GM18868 (cell line): ENCODE measurements at regions not wholly inside any gene's neighbourhood (a gene's known extent, or its start where the extent isn't known, plus 50 kb on each side); places are given as distances from the start of the nearest gene placed in this dataset.
"Not testable (repeated sequence)": the region's sequence is repeated elsewhere in the genome, so short reads cannot be mapped to it uniquely, and the experiment has no call there.

Experiments
- ATAC-seq: cut with Tn5 transposase; IDR thresholded peaks from one replicate; pipeline ENCODE4 v1.9.1; 2021; ENCODE audit warnings: mild to moderate bottlenecking, moderate library complexity; ENCODE audit not compliant: unreplicated experiment

DNA sequence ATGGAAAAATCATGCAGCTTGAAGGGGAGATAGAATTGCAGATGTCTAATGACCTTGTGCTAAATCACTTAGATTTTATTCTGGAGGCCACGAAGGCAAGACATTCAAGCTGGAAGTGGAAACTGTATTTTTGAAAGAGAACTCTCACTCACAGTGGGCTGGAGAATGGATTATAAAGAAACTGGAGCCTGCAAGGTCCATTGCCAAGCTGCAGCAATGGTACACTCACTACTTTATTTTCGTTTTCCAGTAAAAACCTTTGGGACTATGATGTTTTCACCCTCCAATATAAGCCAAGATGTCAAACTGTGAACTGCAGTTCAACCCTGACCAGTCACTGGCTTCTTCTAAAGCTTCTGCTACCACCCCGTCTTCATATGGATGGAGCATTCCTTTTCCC lies 62.0 kb downstream of the SKIDA1 start:
- no peak for ATAC-seq

DNA sequence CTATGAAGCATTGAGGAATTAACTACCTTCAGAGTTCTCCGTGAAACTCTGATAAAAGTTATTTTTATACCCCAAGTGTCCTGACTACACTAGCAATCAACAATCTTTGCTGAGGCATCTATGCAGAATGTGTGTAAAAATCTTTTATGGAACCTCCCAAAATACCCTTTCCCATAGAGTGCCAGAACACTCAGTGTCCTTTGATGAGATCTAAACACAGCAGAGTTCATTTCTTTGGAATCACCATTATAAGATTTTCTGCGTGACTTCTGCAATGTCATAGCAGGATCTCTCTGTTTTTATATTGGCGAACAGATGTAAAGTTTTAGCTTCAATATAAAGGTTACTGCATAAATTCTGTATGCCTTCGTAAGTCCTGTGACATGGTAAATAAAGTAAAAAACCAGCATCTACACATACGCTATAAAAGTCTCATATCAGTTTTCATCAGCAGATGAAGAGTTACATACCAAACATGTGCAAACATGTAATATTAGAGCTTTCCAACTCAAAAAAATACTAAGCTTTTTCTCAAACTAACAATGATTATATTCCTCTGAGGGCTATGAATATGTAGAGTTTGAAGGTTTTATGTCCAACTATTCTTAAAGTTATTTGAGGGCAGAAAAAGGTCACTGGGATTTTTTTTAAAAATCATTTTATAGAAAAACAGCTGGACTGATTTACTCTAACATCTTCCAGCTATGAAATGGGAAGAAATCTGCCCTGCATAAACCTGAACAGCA lies 67.2 kb downstream of the SKIDA1 start:
- no peak for ATAC-seq

DNA sequence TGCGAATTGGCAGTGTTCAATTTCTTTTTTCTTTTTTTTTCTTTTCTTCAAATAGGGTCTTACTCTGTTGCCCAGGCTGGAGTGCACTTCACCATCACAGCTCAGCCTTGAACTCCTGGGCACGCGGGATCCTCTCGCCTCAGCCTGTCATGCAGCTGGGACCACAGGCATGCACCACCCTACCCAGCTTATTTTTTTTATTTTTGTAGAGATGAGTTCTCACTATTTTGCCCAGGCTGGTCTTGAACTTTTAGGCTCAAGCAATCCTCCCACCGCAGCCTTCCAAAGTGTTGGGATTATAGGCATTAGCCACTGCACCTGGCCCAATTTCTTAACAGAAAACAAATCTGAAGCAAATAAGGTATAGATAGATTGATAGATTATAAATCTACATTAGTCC lies 69.3 kb downstream of the SKIDA1 start:
- no peak for ATAC-seq

DNA sequence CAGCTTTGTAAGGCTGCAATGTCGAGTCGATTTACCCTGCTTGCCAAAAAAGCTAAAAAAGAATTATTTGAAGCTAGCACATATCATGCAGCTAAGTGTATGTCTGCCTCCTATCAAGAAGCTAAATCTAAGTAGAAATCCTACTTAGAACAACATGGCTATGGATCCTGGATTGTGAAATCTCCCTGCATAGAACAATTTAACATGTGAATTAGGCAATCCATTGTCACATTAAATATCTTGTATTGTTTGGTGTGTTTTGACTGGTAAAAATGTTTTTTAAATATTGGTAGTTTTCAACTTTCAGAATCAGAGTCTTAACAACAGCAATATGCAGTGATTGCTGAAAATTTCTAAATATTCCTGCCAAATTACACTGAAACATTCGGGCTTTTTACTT lies 73.3 kb downstream of the SKIDA1 start:
- ATAC-seq: no peak

DNA sequence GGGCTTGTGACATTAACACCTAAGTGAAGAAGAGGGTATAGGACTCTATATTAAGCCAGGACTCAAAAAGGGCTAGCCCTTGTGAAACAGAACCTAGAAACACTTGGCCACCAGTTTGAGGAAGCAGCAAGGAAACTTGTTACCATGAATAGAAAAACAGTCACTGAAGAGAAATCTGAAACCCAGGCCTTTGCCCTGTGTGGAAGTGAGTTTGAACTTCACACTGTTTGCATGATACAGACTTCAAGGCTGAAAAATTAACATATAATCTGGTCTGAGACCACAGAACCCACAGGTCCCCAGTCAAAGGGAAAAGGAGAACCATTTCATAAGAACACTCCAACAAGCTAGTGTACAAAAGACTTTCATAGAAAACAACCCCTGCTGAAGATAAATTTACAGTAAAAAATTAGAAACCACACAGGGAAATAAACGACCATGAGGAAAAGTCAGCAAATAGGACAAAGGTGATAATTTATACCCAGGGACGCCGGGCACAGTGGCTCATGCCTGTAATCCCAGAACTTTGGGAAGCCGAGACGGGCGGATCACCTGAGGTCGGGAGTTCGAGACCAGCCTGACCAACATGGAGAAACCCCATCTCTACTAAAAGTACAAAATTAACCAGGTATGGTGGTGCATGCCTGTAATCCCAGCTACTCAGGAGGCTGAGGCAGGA lies 76.1 kb downstream of the SKIDA1 start:
- ATAC-seq: peak; percentile 83

DNA sequence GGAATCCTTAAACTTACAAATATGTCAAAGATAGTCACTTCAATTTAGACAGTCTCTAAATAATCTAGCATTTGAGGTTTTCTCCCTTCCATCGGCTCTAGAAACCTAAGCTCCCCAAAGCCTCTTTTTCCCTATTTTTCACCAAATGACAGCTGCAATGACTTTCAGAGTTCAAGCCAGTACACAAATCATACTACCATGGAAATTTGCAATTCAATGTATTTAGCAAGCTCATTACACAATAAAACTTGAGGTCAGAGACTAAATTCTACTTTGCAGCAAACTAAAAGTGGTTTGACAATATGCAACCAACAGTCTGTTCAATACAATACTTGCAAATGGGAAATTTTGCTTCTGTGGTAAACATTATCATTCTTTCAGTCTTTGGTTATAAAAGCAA lies 80.3 kb downstream of the SKIDA1 start:
- no peak for ATAC-seq

DNA sequence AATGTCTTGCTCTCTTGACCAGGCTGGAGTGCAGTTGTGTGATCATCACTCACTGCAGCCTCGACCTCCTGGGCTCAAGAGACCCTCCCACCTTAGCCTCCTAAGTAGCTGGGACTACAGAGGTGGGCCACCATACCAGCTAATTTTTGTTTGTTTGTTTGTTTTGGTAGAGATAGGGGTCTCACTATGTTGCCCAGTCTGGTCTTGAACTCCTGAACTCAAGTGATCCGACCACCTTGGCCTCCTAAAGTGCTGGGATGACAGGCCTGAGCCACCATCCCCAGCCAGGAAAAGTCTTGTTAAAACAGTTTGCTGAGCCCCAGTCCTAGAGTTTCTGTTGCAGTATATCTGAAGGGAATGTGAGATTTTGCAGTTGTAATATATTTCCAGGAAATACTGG lies 83.9 kb downstream of the SKIDA1 start:
- no peak for ATAC-seq

DNA sequence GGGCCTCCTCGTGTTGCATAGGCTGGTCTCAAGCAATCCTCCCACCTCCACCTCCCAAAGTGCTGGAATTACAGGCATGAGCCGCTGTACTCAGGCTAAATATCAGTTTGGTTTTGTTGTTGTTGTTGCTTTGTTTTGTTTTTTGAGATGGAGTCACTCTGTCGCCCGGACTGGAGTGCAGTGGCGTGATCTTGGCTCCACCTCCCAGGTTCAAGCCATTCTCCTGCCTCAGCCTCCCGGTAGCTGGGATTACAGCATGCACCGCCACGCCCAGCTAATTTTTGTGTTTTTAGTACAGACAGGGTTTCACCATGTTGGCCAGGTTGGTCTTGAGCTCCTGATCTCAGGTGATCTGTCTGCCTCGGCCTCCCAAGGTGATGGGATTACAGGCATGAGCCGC lies 86.6 kb downstream of the SKIDA1 start:
- ATAC-seq: not testable (repeated sequence)

DNA sequence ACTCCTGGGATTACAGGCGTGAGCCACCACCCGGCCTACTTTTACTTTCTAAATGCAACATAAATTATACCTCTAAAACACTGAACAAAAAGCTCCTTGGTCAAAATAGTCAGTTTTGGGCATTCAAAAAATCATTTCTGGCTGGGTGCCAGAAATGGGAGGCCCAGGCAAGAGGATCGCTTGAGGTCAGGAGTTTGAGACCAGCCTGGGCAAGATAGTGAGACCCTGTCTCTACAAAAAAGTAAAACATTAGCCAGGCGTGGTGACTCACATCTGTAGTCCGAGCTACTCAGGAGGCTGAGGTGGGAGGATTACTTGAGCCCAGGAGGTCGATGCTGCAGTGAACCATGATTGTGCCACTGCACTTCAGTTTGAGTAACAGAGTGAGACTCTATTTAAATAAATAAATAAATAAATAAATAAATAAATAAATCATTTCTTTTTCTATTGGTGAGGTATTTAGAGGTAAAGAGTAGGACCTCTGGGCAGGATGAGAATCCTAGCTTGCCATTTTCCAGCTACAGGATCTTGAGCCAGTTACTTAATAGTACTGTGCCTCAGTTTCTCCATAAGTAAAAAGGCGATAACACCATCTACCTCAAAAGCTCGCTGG lies 87.6 kb downstream of the SKIDA1 start:
- no peak for ATAC-seq

DNA sequence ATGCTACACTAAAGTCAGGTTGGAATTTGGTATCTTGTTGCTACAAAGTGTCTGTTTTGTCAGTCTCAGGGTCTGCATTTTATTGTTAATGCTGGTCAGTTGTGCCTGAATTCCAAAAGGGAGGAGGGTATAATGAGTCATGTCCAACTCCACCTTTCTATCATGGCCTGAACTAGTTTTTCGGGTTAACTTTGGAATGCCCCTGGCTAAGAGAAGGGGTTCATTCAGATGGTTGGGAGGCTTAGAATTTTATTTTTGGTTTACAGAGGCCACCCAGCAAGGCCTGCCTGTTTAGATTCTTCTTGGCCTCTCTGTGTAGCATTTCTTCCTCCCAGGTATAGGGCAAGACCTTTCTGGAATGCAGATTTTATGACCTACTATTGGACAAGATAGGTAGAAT lies 93.2 kb downstream of the SKIDA1 start:
- ATAC-seq: no peak

DNA sequence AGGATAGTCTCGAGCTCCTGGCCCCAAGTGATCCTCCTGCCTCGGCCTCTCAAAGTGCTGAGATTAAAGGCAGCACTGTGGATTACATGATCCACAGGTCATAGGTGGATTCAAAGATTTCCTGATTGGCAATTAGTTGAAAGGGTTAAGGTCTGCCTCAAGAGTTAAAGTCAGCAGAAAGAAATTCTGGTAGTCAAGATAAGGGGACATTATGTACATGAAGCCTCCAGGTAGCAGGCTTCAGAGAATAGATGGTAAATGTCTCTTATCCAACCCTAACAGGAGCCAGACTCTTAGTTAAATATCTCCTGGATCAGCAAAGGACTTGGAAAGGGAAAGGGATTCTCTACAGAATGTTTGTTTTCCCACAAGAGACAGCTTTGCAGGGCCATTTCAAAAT lies 93.7 kb downstream of the SKIDA1 start:
- ATAC-seq: no peak

DNA sequence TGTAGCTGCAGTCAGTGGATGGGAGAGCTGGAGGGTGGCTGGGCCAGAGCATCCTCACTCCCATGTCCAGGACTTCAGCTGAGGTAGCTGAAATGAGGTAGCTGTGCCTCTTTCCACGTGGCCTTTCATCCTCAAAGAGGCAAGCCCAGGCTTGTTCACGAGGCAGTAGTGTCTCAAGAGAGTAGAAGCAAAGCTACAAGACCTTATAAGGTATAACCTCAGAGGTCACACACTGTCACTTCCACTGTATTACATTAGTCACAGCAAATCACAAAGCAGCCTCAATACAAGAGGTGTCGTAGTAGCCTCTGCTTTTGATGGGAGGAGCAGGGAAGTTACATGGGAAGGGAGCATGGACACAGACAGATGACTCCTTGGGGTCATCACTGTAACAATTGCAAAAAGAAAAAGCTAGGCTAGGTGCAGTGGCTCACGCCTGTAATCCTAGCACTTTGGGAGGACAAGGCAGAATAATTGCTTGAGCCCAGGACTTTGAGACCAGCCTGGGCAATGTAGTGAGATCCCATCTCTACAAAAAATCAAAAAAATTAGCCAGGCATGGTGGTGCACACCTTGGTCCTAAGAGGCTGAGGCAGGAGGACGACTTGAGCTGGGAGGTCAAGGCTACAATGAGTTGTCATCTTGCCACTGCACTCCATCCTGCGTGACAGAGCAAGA lies 97.5 kb downstream of the SKIDA1 start:
- no peak for ATAC-seq

DNA sequence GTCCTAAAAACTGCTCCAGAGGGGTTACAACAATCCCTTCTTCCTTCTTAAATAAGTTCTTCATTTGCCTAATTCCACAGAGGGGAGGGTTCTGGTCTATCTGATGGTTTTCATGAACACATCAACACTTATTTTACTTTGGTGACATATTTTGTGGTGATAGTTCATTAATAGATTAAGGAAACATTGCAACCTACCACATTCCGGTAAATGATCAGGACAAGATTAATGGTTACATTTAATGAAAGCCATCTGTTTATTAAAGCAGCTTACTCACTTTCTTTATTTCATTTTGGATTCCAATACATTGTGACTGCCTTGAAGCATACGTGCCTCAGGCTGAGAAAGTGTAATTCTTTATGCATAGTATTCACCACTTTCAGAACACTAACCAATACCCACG lies 101.0 kb downstream of the SKIDA1 start:
- ATAC-seq: no peak

DNA sequence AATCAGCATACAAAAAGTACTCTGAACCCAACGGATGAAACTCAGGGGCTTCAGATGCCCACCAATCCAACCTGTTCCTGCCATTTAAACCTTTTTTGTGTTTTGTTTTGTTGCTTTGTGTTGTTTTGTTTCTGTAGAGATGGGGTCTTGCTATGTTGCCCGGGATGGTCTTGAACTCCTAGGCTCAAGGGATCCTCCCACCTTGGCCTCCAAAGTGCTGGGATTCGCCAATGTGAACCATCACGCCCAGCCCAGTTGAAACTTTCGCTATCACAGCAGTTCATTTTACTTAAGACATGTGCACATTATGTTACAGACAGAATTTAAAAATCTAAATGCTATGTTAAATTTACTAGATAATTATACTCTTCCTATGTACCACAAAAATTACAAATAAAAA lies 101.6 kb downstream of the SKIDA1 start:
- ATAC-seq: no peak

DNA sequence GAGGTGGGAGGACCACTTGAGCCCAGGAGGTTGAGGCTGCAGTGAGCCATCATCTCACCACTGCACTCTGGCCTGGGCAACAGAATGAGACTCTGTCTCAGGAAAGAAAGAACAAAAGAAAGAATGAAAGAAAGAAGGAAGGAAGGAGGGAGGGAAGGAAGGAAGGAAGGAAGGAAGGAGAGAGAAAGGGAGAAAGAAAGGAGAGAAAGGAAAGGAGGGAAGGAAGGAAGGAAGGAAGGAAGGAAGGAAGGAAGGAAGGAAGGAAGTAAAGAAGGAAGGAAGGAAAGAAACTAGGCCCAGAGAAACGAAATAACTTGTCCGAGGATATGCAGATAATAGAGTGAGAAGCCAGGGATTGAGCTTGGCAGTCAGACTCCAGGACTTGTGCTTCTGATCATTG lies 102.1 kb downstream of the SKIDA1 start:
- ATAC-seq: no peak

DNA sequence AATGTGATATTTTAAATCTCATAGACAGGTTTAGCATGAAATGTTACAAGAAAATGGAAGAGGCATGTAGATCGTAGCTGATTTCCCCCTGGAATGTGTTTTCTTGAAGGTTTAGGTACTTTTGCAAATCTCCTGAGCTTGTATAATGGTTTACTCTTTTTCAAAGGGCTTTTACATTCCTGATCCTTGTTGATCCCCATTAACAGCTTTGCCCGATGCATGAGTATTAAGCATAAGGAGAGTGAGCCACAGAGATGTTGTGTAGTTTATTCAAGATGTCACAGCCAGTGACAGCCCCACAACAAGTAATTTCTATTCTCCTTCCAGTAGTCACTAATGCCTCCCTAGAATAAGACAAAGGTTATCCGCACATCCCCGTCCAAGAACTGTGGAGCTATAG lies 103.7 kb downstream of the SKIDA1 start:
- ATAC-seq: no peak

DNA sequence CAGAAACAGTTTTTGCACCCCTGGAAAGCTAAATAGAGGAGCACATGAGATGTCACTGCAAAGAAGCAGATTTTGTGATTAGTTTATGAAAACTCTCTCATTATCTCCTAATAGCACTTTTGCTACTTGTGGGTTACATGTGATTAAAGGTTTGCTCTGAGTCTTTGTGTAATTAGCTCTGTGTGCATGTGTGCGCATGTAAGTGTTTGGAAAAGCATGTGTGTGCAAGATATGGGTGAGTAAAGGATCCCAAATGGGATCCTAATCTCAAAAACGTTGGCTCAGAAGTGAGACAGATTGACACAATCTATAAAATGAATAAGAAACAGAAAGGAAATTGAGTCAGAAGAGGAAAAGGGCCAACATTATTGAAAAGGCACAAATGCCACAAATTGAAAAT lies 104.5 kb downstream of the SKIDA1 start:
- ATAC-seq: no peak

DNA sequence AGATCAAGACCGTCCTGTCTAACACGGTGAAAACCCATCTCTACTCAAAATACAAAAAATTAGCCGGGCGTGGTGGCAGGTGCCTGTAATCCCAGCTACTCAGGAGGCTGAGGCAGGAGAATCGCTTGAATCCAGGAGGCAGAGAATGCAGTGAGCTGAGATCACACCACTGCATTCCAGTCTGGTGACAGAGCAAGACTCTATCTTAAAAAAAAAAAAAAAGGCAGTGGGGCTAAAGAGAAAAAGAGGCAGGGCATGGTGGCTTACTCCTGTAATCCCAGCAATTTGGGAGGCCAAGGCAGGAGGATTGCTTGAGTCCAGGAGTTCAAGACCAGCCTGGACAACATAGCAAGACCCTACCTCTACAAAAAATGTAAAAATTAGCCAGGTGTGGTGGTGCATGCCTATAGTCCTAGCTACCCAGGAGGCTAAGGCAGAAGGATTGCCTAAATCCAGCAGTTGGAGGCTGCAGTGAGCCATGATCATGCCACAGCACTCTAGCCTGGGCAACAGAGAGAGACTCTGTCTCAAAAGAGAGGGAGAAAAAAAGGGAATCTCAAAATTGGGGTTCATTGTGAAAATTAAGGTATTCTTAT lies 106.4 kb downstream of the SKIDA1 start:
- not testable (repeated sequence) for ATAC-seq

DNA sequence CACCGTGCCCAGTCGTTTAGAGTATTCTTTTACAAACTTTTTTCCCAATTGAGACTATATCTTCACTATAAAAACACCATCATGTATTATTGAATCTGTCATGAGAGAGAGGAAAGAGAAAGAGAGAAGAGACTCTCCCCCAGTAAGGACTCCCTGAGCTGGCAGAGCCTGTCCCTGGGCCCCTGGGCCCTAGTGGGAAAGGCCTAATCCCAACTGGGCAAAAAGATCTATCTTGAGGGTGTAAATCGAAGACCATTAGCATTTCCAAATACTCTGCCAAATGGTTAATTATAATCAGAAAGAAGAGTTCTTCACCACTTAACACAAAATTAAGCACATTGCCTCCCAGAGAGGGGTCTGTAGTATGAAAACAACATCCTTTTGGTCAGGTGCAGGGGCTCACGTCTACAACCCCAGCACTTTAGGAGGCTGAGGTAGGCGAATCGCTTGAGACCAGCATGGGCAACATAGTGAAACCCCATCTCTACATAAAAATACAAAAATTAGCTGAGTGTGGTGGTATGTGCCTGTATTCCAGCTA lies 108.2 kb downstream of the SKIDA1 start:
- no peak for ATAC-seq

DNA sequence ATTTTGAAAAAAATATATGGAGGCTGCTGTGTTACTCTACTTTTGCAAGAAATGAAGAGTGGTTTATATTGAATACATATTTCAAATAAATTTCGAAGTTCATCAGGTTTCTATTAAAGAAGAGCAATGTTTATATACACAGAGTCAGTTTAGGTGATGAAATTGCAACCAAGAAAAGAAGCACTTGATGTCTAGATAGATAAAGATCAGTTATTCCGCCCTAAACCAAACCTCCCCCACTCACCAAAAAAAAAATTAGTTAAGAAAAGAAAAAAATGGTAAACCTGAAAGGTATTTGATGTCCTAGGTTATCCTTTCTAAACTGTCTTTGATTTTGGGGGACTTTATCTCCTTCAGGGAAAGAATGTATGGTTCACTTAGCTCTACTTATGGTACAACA lies 111.8 kb downstream of the SKIDA1 start:
- no peak for ATAC-seq

DNA sequence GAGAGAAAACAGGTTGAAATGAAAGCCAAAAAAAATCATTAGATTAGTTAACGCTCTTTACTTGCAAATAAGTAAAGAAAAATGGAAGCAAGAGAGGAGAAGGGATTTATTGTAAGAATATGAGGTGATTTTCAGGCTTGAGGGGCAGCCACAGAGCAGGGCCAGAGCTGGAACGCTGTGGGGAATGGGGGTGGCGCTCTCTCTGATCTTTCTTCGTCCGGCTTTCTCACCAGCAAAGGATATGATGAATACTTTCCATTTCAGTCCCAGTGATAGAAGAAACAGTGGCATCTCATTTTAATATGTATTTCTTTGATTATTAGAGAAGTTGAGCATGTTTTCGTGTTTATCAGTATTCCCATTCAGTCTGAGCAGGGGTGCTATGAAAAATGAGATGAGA lies 112.2 kb downstream of the SKIDA1 start:
- no peak for ATAC-seq
